ENCODE measurements at regions not wholly inside any gene's neighbourhood (a gene's known extent, or its start where the extent isn't known, plus 50 kb on each side); places are given as distances from the start of the nearest gene placed in this dataset.
"Not testable (repeated sequence)": the region's sequence is repeated elsewhere in the genome, so short reads cannot be mapped to it uniquely, and the experiment has no call there.

DNA sequence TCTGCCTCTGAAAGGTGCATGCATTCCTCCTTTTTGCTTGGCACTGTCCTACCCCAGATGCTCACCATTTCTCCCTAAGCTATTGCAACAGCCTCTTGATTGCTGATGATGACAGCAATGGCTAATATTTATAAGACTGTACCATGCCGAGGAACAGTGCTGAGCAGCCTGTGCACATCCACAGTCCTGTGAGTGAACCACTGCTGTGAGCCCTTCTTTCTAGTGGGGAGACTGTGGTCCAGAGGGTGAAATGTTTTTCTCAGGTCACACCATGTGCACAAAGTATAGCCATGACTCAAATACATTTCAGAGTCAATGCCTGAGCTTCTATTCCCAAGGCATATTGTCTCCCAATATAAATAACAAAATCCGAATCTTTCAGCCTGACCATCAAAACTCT is 231.2 kb upstream of the LRTM1 start:
- DNase-seq: no peak

DNA sequence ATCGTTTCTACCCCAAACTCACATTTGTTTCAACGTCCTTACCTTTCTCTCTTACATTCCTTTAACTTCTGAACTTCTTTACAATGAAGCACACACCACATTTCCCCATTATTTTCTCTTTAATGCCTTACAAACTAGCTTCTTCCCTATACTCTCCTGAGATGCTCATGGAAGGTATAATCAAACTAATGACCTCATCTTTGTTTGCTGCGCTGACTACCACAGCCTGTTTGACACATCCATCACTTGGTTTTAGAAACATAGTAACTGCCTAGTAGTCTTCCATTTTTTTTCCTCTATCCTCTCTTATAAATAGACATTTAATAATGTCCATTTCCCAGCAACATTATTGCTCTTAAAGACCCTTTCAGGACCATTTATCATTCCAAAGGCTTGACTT is 230.5 kb upstream of the LRTM1 start:
- DNase-seq: no peak

DNA sequence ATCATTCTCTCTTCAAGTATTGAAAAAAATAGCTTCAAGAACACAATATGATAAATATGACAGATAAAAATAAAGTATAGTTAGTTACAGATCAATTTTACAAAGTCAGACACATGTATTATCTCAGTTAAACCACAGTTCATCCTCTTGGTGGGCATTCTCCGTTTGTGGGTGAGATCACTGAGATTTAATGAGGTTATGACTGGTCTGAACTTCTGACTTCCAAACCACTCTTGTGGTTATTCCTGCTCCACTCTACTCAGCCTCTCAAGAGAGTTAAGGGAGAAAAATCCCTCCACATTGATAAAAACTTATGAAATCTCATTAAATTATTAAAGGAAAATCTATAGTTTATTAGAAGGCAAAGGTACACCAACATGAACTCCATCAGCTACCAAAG is 229.9 kb upstream of the LRTM1 start:
- DNase-seq: no peak

DNA sequence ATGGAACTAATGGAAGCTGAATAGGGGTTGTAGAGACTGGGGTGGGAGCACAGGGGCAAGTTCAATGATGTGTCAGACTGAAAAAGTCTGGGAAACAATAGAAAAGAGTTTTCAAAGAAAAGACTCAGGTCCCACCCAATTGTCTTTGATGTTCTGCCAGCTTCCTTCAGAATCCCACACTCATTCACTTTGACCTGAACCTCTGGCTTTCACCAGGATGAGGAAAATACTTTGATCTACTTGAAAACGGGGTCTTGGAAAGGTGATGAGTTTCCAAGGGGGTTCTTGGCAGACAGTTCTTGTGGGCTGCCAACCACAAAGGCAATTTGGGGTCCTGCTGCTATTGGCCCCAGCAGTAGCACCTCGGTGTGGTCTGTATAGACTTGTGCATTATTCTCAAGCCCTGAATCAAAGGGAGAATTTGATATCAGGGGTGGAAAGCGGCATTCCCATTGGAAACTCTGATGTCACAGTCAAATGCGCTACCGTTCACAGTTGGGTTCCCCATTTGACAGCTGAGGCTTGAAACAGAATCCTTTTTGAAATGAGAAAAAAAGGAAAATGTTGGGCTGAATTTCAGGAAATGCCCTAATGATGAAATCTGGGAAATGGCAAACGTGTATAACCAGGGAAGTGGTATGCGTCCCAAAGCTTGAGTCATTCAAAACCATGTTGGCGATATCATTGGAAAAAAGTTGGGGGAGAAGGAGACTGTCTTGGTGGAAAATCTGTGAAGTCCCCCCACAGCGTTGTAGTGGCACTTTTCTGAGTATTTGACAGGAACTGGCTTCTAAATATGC is 229.2 kb upstream of the LRTM1 start:
- DNase-seq: no peak

DNA sequence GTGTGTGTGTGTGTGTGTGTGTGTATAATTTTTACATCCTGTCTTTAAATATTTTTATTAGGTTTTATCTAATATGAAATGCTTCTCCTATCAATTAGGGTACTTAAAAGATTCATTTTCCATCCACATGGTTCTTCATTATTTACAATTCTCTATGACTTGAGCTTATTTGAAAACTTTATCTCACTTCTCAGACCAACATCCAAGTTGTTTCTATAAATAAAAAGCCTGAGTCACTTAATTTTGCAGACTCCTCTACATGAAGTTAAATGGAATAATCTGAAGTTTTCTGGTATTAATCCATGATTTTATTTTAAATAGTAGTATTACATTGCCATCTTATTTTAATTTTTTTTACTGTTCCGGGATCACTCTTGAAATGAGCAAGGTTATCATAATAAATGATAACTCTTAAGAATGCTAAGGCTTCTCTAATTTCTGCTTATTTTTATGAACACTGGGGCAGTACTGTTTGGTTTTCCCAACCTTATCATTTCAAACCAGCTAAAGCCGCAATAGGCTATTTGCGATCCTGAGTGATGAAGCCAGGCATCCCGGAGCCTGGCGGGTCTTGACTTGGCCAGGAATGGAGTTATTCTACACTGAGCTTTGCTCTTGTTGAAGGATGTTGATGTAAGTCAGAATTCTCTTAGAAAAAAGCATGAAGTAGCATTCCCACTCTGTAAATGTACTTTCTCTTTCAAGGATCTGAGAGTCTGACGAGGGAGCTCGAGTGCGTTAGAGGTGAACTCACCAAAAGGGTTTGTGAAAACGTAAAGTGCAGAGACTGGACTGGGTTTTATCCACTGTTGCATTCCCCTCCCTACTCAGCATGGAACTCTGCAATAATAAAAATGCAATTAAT is 220.2 kb upstream of the LRTM1 start:
- no peak for DNase-seq

DNA sequence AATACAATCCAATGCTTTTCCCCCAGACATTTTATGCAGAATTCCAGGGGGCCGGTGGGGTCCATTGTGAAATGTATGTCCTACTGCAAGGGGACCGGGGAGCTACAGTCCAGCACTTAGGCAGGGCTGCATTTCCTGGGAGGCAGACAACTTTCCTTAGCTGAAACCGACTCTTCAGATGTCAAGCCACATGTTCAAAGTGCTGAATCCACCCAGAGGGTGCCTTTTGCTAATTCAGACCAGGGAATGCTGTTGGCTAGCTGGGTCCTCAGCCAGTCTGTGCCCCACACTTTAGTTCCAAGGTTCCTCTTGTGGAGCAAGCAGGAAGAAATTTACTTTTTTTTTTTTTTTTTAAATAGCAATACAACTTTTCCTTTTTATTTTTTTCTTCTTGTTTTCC is 219.5 kb upstream of the LRTM1 start:
- DNase-seq: no peak

DNA sequence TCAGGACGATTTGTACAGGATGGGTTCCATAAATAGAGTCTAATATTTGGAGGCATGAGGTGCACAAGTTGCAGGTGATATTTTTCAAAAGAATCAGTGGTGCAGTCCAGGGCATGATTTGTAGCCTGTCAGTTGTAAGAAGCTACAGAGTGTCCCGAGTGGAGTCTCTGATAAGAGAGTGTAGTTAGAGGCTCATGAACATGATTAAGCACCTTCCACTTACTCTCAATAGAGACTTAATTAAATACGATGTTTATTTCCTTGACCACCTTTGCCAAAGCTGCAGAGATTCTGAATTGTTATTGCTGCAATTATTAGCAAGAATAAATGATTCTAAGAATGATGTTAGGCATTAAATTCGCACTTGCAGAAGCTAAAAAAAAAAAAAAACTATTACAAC is 218.4 kb upstream of the LRTM1 start:
- DNase-seq: no peak

DNA sequence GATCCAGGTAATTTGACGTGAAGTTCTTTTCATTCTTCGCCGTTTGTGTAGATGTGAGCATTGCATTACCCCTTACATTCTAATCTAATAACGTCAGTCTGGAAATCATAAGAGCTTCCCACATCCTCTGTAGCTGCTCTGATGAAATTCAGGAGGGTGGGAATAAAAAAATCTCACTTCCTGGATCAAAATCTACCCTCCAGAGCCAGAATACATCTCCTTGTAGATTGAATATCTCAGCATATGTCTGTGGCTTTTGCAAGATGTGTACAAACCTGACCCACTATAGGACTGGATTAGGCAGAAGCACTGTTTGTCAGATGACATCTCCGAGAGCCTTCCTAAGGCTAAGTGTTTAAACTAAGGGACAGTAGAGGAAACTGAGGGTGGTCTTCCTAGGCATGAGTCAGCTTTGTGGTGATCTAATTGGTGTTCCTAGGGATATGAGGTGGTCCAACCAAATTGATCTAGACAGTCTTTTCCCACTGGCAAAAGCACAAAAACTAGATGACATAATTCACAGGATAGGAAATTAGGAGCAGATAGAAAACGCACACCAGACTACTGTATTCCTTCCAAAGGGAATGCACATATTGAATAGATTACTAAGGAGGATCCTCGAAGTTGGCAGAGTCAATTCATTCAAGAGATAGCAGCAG is 216.3 kb upstream of the LRTM1 start:
- DNase-seq: no peak

DNA sequence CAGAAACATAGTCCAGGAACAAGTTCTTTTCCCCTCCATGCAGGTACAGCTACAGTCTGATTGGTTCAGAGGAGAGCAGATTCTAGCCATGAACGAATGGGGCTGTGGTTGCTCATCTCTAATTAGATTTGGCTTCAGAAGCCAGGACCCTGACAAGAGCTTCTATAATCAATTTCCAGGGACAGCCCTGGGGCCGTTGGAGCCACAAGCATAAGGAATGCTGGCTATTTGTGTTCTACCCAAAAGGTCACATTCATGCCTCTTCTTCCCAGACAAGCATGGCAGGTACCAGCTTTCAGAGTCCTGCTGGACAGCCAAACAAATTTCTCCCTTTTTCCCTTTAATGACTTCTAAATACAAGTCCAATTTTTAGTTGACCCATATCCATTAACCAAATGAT is 215.5 kb upstream of the LRTM1 start:
- no peak for DNase-seq

DNA sequence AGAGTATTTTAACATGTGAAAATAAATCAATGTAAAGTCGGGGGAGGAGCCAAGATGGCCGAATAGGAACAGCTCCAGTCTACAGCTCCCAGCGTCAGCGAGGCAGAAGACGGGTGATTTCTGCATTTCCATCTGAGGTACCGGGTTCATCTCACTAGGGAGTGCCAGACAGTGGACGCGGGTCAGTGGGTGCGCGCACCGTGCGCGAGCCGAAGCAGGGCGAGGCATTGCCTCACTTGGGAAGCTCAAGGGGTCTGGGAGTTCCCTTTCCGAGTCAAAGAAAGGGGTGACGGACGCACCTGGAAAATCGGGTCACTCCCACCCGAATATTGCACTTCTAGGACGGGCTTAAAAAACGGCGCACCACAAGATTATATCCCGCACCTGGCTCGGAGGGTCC is 208.4 kb upstream of the LRTM1 start:
- DNase-seq: not testable (repeated sequence)

DNA sequence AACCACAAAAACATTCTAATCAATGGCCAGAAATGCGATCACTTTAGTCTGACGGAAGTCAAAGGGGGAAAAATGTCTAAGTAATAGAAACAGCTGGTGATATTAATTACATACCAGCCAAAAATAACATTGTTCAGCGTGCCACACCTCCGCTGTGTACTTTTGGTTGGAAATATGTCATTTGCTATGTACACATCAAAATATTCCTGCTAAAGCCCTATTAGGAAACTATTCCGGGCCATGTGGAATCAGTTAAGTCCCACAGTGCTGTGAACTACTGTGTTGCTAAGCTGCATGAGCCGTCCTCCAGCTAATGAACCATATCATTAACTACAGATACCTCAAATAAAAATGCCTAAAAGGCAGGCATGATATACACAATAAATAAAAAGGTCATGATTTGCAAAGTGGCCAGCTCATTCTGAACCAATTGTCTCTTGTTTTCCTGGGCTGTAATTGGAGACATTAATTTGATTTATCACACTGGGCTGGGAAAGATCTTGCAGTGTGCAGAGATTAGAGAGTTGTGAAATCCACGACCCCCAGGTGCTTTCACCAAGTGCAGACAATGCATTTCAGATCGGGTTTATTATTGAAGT is 200.5 kb upstream of the LRTM1 start:
- DNase-seq: no peak

DNA sequence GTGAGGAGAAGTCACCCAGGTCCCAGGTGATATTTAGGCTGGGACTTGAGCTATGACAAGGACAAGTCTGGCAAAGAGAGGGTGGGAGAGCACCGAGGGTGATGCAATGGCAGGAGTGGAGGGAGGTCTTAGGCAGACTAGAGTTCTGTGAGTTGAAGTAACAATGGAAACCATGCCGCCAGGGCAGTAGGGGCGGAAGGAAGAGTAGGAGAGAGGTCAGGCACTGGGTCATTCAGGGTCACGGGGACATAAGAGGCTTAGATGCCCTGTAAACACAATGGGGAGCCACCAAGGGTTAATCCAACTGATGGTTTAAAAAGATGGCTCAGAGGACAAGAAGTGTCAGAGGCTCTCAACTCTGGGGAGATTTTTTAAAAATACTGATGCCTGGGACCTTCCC is 199.7 kb upstream of the LRTM1 start:
- DNase-seq: no peak

DNA sequence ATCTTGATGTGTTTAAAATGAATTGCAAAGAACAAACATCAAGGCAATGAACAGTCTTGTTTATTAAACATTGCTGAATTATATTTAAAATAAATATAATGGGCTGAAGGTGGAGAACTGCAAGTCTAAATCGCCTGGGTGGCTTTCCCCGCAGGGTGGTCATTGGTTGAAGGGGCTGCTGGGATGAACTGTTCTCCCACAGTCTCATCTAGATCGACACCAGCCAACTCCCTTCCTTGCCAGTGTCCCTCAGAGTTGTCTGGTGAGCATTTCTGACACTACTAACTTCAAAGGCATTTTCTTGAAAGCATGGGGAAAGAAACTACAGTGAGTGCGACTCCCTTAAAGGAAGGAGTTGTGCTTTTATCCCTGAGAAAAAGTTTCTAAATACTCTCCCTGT is 196.5 kb upstream of the LRTM1 start:
- no peak for DNase-seq

All from hypothalamus (tissue), 51 donors.